ENCODE measurements at regions not wholly inside any gene's neighbourhood (a gene's known extent, or its start where the extent isn't known, plus 50 kb on each side); places are given as distances from the start of the nearest gene placed in this dataset.

DNA sequence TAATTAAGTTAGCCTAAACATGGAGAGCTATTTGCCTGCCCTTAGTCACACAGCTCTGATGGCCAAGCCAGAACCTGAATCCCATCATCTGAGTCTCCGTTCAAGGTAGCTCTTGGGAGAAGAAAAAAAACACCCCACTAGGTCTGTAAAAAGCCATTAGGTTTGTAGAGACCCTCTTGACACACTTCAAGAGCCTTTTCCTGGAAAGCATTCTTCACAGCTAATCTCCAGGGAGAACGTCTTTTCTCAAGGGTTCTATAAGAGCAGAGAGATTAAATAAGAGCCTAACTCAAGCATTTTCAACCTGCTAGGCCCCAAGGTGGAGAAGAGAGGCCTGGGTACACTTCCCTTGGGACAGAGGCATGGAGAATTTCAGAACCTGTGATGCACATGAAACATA, 61.6 kb upstream of the NAV2 start:
- peaks cover 2% of the 10 kb centered on the region; the same call in 1 of the 2 replicates for H3K27me3 ChIP-seq (ENCODE audit: control insufficient read depth, low read length)
- H3K9me2 ChIP-seq (replicated peaks; ENCODE audit: control insufficient read depth, low read length) = no peaks in the 10 kb centered on the region
- no peaks in the 10 kb centered on the region for H3F3A ChIP-seq (ENCODE audit: control insufficient read depth, insufficient read depth)
- H3K79me2 ChIP-seq (ENCODE audit: control insufficient read depth, low read length) = no peaks in the 10 kb centered on the region
- no peak overlapping the region for H3K4me3 ChIP-seq (ENCODE audit: low read length)
- no peak overlapping the region for H3K4me2 ChIP-seq (ENCODE audit: low read length)
- H3K9me3 ChIP-seq (ENCODE audit: control insufficient read depth, insufficient read depth, low read length) = no peaks in the 10 kb centered on the region
- no peaks in the 10 kb centered on the region for H3K4me1 ChIP-seq (ENCODE audit: control insufficient read depth, low read length)
- H3K36me3 ChIP-seq (ENCODE audit: control insufficient read depth, low read length) = no peaks in the 10 kb centered on the region
- TF ChIP-seq EZH2phosphoT487 (IDR thresholded peaks at IDR 0.05; ENCODE audit: borderline replicate concordance, low read length) = no peak
- no peak for TF ChIP-seq CTCF (IDR thresholded peaks at IDR 0.05; ENCODE audit: low read depth, low read length, poor library complexity, severe bottlenecking)
- no peak overlapping the region for H3K27ac ChIP-seq (ENCODE audit: low read depth, low read length)
- no peaks in the 10 kb centered on the region for H4K20me1 ChIP-seq (ENCODE audit: control insufficient read depth, insufficient read depth, low read depth, low read length)

DNA sequence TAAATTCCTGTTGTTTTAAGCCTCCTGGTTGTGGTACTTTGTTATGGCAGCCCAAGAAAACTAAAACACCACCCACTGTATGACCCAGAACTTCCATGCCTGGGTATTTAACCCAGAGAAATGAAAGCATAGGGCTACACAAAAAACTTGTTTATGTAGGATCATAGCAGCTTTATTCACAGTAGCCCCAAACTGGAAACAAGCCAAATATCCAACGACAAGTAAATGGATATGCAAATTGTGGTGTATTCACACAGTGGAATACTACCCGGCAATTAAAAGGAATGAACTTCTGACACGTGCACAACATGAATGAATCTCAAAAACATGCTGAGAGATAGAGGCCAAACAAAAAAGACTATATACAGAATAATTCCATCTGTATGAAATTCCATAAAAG, 62.2 kb upstream of the NAV2 start:
- Histone ChIP-seq H3K9me3 (ENCODE audit: control insufficient read depth, insufficient read depth, low read length) (no peaks in the 10 kb centered on the region), H3K4me1 (ENCODE audit: control insufficient read depth, low read length) (no peaks in the 10 kb centered on the region), H3F3A (ENCODE audit: control insufficient read depth, insufficient read depth) (no peaks in the 10 kb centered on the region), H3K4me2 (ENCODE audit: low read length) (no peak overlapping the region), H3K27ac (ENCODE audit: low read depth, low read length) (no peak overlapping the region), H3K27me3 (ENCODE audit: control insufficient read depth, low read length) (peaks cover 2% of the 10 kb centered on the region; the same call in 1 of the 2 replicates), H3K36me3 (ENCODE audit: control insufficient read depth, low read length) (no peaks in the 10 kb centered on the region), H3K9me2 (replicated peaks; ENCODE audit: control insufficient read depth, low read length) (no peaks in the 10 kb centered on the region), H3K79me2 (ENCODE audit: control insufficient read depth, low read length) (no peaks in the 10 kb centered on the region), H3K4me3 (ENCODE audit: low read length) (no peak overlapping the region), H4K20me1 (ENCODE audit: control insufficient read depth, insufficient read depth, low read depth, low read length) (no peaks in the 10 kb centered on the region)
- TF ChIP-seq CTCF (IDR thresholded peaks at IDR 0.05; ENCODE audit: low read depth, low read length, poor library complexity, severe bottlenecking) (no peak), EZH2phosphoT487 (IDR thresholded peaks at IDR 0.05; ENCODE audit: borderline replicate concordance, low read length) (no peak)

DNA sequence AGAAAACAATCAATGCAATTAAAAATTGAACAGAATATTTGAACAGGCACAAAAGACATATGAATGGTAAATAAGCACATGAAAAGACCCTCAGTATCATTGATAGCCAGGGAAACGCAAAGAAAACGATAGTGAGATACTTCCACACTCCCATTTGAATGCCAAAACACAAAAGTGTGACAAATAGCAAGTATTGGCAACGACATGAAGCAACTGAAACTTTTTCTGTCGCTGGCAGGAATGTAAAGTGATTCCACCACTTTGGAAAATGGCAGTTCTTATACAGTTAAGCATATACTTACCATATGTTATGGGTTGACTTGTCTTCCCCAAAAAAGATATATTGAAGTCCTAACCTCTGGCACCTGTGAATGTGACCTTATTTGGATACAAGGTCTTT, 62.9 kb upstream of the NAV2 start:
- no peak for TF ChIP-seq CTCF (IDR thresholded peaks at IDR 0.05; ENCODE audit: low read depth, low read length, poor library complexity, severe bottlenecking)
- no peak for TF ChIP-seq EZH2phosphoT487 (IDR thresholded peaks at IDR 0.05; ENCODE audit: borderline replicate concordance, low read length)
- Histone ChIP-seq H3K4me3 (ENCODE audit: low read length) (no peak overlapping the region), H3F3A (ENCODE audit: control insufficient read depth, insufficient read depth) (no peaks in the 10 kb centered on the region), H3K9me2 (replicated peaks; ENCODE audit: control insufficient read depth, low read length) (no peaks in the 10 kb centered on the region), H3K4me2 (ENCODE audit: low read length) (no peak overlapping the region), H3K4me1 (ENCODE audit: control insufficient read depth, low read length) (no peaks in the 10 kb centered on the region), H3K27ac (ENCODE audit: low read depth, low read length) (no peak overlapping the region), H3K36me3 (ENCODE audit: control insufficient read depth, low read length) (no peaks in the 10 kb centered on the region), H3K27me3 (ENCODE audit: control insufficient read depth, low read length) (peaks cover 2% of the 10 kb centered on the region; the same call in 1 of the 2 replicates), H3K9me3 (ENCODE audit: control insufficient read depth, insufficient read depth, low read length) (no peaks in the 10 kb centered on the region), H3K79me2 (ENCODE audit: control insufficient read depth, low read length) (no peaks in the 10 kb centered on the region), H4K20me1 (ENCODE audit: control insufficient read depth, insufficient read depth, low read depth, low read length) (no peaks in the 10 kb centered on the region)

DNA sequence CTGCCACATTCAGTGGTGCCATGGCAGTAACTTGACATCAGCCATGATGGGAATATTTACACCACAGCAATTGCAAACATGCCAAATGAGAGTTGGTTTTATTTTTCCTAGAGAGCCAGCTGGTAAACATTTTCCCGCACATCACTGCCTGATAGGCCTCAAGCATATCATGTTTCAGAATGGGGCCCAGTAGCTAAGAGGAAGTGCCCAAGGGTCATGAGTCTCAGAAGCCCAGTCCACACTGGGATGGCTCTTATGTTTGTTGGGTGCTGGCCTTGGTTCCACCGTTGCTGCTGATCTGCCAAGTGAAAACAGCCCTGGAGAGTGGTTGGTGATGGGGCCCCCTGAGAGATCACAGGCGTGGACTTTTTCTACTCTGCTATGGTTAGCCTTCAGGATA, 64.3 kb upstream of the NAV2 start:
- no peaks in the 10 kb centered on the region for H4K20me1 ChIP-seq (ENCODE audit: control insufficient read depth, insufficient read depth, low read depth, low read length)
- H3K4me1 ChIP-seq (ENCODE audit: control insufficient read depth, low read length) = no peaks in the 10 kb centered on the region
- H3K27ac ChIP-seq (ENCODE audit: low read depth, low read length) = no peak overlapping the region
- no peaks in the 10 kb centered on the region for H3F3A ChIP-seq (ENCODE audit: control insufficient read depth, insufficient read depth)
- H3K79me2 ChIP-seq (ENCODE audit: control insufficient read depth, low read length) = no peaks in the 10 kb centered on the region
- H3K4me2 ChIP-seq (ENCODE audit: low read length) = no peak overlapping the region
- no peak overlapping the region for H3K4me3 ChIP-seq (ENCODE audit: low read length)
- no peaks in the 10 kb centered on the region for H3K9me2 ChIP-seq (replicated peaks; ENCODE audit: control insufficient read depth, low read length)
- no peak for TF ChIP-seq EZH2phosphoT487 (IDR thresholded peaks at IDR 0.05; ENCODE audit: borderline replicate concordance, low read length)
- no peaks in the 10 kb centered on the region for H3K9me3 ChIP-seq (ENCODE audit: control insufficient read depth, insufficient read depth, low read length)
- no peaks in the 10 kb centered on the region for H3K36me3 ChIP-seq (ENCODE audit: control insufficient read depth, low read length)
- peaks cover 2% of the 10 kb centered on the region; the same call in 1 of the 2 replicates for H3K27me3 ChIP-seq (ENCODE audit: control insufficient read depth, low read length)
